Astrocyte (in vitro differentiated cells and primary cell): ENCODE measurements at regions not wholly inside any gene's neighbourhood (a gene's known extent, or its start where the extent isn't known, plus 50 kb on each side); places are given as distances from the start of the nearest gene placed in this dataset.

ENCODE experiments used
- CTCF ChIP-seq: IDR thresholded peaks from 2 replicates; pipeline ENCODE4 v1.5.1; 2011; ENCODE audit warnings: low read depth, mild to moderate bottlenecking, inconsistent platforms, low read length, moderate library complexity; ENCODE audit not compliant: insufficient read depth
- EZH2 ChIP-seq: IDR thresholded peaks from 2 replicates; pipeline ENCODE4 v1.6.1; 2012; ENCODE audit warnings: mild to moderate bottlenecking, low read length, inconsistent platforms; ENCODE audit not compliant: insufficient read depth

GRCh38 chr7:91814189-91814588 lies 66.3 kb downstream of the MTERF1 start:
- TF ChIP-seq CTCF (no peak), EZH2 (no peak)
